ENCODE measurements at regions not wholly inside any gene's neighbourhood (a gene's known extent, or its start where the extent isn't known, plus 50 kb on each side); places are given as distances from the start of the nearest gene placed in this dataset.
"Not testable (repeated sequence)": the region's sequence is repeated elsewhere in the genome, so short reads cannot be mapped to it uniquely, and the experiment has no call there.

DNA sequence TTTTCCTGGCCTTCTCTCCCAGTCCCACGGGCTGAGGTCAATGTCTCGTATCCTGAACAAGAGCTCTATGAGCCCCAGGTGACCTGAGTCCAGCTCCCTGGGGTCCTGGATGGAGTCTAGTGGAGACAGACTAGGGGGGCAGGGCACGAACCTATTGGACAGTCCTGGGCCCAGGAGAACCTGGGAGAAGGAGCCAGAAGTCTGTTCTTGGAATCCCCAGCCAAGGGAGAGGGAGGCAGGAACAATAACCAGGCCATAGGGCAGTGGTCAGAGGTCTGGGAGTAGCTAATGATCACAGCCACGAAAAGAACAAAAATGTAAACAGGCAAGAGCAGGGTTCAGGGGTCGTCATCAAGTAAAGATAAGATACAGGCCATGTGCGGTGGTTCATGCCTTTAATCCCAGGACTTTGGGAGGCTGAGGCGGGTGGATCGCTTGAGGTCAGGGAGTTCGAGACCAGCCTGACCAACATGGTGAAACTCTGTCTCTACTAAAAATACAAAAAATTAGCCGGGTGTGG is 60.8 kb downstream of the COPRS start:
- DNase-seq = no peak

DNA sequence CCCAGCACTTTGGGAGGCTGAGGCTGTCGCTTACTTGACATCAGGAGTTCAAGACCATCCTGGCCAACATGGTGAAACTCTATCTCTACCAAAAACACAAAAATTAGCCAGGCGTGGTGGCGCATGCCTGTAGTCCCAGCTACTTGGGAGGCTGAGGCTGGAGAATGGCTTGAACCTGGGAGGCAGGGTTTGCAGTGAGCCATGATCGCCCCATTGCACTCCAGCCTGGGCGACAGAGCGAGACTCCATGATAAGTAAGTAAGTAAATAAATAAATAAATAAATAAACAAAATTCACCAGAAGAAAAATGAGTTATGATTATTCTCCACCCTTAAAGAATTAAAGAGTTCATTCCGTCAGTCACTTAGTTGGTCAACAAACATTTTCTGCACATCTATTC is 63.1 kb downstream of the COPRS start:
- not testable (repeated sequence) for DNase-seq

DNA sequence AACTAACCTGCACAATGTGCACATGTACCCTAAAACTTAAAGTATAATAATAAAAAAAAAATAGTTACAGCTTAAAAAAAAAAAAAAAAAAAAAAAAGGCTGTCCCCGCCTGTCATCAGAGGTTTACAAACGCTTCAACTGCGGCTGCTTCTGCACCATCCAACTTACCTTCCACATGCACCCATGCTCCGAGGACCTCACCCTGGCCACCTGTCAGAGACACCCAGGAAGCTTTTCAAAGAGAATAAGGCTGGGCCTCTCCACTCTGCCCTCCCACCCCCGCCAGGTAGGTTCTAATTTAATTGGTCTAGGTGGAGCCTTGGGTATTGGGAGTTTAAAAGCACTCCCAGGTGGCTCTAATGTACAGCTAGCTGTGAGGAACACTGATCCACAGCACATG is 64.9 kb downstream of the COPRS start:
- DNase-seq = no peak

DNA sequence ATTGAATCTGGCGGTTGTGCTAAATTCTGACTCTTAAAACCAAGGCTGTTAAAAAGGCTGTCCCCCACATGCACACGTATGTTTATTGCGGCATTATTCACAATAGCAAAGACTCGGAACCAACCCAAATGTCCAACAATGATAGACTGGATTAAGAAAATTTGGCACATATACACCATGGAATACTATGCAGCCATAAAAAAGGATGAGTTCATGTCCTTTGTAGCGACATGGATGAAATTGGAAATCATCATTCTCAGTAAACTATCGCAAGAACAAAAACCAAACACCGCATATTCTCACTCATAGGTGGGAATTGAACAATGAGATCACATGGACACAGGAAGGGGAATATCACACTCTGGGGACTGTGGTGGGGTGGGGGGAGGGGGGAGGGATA is 65.4 kb downstream of the COPRS start:
- DNase-seq = not testable (repeated sequence)

DNA sequence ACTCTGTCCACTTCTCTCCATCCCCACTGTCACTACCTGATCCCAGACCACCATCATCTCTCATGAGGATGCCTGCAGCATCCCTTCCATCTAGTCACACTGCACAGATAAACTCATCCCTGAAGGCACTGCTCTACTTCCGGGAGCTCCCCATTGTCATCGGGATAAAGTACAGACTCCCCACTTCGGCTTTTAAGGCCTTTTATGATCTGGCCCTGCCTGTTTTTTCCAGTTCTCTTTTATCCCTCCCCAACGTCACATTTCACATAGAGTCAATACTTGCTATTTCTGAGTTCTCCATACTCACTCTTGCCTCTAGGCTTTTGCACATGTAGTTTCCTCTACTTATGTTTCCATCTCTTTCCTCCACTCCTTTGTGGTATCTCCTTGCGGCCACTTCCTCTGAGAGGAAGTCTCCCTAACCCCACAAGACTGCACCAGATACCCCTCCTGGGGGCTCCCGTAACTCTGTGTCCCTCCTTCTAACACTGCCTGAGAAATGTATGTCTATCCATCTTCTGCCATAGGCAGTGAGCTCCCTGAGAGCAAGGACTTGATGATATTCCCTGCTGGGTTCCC is 66.9 kb downstream of the COPRS start:
- DNase-seq = no peak

DNA sequence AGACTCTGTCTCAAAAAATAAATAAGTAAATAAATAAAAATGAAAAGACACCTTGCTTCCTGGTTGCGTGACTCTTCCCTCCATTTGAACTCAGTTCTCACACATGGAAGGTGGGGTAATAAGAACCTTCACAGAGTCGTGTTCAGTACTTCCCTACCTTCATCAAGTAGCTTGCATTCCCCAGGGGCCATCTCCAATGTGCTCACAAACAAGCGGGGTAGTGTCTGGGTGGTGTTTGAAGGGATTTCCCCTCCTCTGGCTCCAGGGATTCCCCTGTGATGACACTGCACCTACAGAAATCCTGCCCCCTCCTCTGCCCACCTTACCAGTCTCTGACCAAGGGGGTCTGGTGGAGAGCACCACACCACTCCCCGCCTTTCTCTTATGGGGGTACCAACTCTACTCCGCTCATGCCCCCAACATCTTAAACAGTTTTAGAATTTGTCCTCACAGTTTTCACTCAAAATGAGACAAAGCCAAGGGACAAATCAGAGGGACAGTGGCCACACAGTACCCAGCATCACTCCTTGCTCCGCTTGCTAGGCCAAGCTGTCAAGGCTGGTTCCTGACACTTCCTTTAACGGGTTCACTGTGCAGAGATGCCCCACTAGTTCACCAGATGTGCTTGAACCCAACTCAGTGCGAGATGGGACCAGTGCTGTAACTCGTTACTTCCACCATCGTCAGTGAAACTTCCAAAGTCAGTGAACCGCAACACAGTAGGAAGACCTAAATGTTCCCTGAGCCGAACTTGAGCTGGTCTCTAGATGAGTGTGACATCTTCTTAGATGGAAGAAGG is 69.1 kb downstream of the COPRS start:
- no peak for DNase-seq

DNA sequence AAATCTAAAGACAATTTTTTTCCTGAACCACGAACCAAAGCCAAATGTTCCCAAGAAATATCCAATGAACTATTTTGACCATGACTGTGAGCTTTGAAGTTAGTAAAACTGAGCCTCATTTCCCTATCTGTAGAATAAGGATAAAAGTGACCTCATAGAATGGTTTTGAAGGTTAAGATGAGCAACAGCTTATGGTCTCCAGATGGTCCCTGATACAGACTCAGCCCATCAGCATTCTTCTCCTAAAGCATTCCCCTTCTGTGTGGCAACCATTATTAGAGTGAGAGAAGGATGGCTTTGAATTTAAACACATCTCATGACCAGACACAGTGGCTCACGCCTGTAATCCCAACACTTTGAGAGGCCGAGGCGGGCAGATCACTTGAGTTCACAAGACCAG is 70.1 kb downstream of the COPRS start:
- DNase-seq = no peak

DNA sequence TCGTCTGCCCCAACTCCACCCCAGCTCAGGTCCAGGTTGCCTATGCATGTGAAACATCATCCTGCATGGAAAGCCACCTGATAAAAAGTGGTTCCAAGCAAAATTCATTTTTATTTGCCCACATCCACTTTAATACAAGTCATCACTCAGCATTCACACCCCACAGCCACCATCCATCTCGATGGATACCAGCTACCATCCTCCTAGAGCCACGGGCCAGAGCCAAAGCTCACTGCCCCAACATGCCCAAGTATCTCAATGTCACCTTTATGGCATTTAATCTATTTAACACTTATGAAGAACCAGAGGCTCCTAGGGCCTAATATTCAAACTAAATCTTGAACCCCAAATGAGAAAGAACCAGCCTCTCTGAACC is 70.5 kb downstream of the COPRS start:
- no peak for DNase-seq

DNA sequence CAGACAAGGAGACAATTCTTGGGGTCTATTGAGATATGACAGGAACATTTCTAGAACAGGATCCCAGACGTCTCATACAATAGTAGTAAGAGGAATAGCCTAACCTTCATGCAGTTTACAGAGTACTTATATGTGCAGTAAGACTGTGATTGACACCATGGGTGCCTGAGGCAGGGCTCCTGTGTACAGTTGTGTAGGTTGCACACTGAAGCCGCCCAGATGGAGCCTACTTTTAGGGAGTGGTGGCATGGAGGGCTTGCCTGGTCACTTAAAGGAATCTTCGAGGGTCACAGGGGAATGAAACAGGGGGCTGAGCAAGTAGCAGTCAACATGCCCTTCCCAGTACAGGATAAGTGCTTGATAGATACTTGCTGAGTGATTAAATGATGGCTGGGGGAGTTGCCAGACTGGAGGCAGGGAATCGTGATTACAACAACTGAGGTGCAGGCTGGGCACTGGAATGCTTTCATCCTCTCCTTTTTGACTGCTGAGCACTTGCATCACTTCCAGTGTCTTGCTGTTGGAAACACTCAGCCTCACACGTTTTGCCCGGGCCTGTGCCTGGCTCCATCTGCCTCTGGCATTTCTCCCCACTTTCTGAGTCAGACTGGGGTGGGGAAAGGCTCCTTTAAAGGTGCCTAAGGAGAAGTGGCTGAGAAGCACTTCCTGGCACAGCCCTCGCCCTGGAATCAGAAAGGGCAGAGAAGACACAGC is 71.0 kb downstream of the COPRS start:
- no peak for DNase-seq

DNA sequence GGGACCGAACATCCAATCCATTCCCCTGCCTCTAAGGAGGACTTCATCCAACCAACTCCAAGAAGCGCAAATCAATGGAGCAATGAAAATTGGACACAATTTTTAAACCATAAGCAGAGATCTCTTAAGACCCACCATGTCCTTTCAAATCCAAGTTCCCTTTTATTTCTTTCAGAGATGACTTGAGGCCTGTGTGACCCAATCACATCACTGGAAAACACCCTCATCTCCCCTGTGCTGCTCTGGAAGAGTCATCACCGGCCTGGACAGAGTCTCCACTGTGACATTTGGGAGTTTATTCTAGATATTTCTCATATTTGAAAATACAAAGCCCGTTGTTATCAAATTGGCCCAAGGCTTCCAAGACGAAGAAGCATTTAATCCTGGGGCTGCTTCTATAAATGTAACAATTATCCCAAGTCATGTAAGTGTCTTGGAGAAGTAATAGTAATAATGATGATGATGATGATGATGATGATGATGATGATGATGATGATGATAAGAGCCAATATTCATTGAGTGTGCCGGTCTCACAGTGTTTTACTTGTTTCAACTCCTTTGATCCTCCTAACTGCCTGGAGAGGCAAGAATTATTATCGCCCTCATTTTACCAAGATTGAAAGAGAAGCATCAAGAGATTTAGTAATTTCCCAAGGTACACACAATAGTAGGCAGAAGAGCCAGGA is 72.1 kb downstream of the COPRS start:
- DNase-seq = no peak

DNA sequence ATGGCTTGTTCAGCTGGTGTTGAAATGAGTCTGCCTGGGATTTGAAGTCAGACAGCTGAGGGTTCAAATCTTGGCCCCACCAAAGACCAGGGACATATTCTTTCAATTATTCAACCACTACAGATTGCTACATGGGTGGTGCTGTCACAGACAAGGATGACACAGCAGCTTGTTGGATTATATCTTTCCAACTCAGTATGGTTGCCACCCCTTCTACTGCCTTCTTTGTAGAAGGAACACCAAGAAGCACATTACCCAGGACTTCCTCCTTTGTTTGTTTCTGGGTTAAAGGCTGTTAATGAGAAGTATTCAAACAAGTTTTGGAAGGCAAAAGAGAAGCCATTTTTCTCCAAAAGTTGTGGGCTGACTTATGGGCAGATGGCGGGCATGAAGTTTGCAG is 78.6 kb downstream of the COPRS start:
- DNase-seq = no peak

DNA sequence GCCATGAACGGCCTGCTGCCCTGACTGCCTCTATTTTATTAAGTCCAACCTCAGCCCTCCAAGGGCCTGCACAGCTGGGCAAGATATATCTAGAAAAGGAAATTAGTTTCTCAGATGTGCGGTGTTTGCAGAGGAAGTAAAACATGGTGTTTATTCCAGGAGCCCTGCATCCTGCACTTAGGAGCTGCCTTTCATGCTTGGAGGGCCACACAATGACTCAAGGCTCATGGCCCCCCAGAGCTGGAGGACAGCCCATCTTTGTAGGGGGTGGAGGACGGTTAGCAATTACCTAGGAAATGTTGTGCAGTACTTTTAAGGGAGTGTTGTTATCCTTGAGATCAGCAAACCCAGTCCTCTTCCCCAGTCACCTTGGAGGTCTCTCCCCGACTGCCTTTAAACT is 80.5 kb downstream of the COPRS start:
- DNase-seq = no peak

DNA sequence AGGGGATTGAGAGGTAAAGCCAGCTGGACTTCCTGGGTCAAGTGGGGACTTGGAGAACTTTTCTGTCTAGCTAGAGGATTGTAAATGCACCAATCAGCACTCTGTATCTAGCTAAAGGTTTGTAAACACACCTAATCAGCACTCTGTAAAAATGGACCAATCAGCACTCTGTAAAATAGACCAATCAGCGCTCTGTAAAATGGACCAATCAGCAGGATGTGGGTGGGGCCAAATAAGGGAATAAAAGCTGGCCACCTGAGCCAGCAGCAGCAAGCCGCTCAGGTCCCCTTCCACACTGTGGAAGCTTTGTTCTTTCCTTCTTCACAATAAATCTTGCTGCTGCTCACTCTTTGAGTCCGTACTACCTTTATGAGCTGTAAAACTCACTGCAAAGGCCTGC is 87.7 kb downstream of the COPRS start:
- not testable (repeated sequence) for DNase-seq

DNA sequence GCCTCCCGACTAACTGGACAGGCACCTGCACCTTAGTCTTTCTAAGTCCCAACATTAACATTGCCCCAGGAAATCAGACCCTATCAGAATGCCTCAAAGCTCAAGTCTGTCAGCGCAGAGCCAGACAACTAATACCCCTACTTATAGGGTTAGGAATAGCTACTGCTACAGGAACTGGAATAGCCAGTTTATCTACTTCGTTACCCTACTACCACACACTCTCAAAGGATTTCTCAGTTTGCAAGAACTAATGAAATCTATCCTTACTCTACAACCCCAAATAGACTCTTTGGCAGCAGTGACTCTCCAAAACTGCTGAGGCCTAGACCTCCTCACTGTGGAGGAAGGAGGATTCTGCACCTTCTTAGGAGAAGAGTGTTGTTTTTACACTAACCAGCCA is 88.5 kb downstream of the COPRS start:
- not testable (repeated sequence) for DNase-seq

DNA sequence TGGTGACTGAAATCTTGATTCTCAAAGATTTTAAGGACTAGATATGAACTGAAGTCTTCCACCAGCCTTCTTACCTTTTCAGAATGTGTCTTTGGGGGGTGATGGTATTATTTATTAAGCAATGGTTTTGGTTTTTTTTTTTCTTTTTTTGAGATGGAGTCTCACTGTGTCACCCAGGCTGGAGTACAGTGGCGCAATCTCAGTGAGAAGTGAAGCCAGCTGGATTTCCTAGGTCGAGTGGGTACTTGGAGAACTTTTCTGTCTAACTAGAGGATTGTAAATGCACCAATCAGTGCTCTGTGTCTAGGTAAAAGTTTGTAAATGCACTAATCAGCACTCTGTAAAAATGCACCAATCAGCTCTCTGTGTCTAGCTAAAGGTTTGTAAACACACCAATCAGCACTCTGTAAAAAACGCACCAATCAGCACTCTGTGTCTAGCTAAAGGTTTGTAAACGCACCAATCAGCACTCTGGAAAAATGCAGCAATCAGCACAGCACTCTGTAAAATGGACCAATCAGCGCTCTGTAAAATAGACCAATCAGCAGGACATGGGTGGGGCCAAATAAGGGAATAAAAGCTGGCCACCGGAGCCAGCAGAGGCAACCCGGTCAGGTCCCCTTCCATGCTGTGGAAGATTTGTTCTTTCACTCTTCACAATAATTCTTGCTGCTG is 97.1 kb downstream of the COPRS start:
- not testable (repeated sequence) for DNase-seq

DNA sequence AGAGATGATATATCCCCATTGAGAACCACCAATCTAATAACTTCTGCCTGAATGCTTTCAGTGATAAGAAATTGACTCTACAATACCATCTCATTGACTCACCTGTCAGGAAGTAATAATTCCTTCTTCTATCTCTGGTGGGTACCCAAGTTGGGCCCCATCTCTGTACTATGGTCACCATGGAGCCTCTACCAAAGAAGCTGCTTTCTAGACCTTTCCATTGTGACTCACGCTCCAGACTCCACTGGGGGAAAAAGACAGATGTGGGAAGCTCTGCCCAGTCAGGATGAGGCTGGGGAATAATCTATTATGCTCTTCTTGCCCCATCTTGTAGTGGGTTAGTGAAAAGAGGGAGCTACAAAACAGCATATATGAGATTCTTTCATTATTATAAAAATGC is 100.4 kb downstream of the COPRS start:
- DNase-seq = no peak

DNA sequence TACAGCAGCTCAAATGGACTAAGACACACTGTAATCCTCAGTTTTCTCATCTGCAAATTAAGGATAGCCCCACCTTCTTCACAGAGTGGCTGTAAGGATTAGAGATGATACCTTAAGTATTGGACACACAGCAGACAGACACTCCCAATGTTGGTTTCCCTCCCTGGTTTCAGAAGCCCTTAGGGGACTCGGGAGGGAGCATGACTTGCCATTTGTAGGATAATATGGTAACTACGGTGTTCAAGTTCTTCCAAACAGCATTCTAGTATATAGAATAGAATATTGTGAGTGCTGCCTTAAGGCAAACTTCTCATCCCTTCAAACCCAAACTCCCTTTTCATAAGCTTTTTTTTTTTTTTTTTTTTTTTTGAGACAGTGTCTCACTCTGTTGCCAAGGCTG is 101.9 kb downstream of the COPRS start:
- DNase-seq = no peak

DNA sequence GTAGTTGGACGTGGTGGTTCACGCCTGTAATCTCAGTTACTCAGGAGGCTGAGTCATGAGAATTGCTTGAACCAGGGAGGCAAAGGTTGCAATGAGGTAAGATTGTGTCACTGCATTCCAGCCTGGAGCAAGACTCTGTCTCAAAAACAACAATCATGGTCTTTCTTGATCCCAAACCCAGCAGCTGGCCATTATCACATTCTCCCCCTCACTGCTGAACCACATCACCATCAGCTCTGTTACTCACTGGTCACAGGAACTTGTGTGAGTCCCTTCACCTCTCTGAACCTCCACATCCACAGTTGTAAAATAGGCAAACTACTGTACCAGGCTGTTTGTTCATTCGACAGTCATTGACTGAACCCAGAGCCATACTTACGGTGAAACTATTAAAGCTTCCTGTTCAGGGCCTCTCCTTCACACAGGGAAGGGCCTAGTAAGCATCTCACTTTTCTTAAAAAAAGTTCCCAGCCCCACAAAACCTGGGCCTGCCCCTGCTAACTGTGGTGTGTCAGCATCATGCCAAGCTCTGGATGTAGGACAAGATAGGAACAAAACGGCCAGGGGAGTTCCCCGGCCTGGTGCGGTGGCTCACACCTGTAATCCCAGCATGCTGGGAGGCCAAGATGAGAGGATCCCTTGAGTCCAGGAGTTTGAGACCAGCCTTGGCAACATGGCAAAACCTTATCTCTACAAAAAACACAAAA is 104.7 kb downstream of the COPRS start:
- DNase-seq = no peak

DNA sequence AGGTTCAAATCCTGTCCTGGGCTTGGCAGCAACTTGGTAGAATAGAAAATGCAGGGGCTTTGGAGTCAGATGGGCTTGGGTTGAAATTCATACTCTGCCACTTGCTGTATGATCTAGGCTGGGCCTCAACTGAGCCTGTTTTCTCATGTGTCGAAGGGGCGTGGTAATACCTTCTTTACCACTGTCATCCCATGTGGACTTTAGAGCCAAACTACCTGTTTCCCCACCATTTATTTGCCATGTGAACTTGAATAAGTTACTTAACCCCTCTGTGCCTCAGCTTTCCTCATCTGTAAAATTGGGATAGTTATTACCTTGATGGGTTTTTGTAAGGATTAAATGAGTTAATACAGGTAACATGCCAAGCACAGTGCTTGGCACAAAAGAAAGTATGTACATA is 106.0 kb downstream of the COPRS start:
- DNase-seq = no peak

DNA sequence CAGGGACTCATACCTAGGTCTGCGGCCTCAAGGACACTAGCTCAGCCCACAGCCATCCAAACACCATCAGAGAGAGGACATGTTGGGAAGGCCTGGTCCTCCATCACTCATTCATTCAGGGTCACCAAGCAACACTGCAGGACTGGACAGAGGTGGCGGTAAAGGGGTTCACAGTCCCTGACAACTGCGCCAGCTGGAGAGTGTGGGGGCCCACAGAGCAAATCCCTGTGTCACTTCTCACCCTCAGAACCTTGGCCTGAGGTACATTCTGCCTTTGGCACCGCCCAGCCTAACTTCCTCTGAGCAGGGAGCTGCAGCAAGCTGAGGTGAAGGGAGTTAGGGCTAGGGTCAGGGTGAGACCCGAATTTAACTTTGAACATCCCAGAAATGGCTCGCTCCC is 106.5 kb downstream of the COPRS start:
- no peak for DNase-seq

DNA sequence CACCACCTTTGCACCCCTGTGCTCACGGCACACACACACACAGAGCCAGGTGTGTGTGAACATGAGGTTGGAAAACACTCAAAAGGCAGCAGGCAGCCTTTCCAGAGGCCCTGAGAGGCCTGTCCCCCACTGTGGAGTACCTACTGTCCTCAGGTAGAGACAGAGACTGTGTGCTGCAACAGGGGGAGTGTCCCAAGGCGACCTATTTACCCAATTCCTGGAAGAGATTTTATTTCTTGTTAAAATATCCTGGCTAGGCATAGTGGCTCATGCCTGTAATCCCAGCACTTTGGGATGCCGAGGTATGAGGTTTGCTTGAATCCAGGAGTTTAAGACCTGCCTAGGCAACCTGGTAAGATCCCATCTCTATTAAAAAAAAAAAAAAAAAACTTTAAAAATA is 108.5 kb downstream of the COPRS start:
- no peak for DNase-seq

DNA sequence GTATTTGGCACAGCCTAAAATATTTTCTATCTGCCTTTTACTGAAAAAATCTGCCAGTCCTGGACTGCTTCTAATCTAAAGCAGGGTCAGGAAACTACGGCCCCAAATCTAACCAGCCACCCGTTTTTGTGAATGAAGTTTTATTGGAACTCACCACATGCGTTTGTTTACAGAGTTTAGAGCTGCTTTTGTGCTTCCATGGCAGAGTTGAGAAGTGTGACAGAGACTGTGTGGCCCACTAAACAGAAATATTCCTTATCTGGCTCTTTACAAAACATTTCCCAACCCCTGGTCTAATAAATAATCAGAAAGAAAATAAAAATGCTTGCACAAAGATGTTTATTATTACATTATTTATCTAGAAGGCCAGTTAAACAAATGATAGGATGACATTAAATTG is 110.2 kb downstream of the COPRS start:
- DNase-seq = no peak

All from GF-D8 (cell line).